GM18505 (cell line): ENCODE measurements at regions not wholly inside any gene's neighbourhood (a gene's known extent, or its start where the extent isn't known, plus 50 kb on each side); places are given as distances from the start of the nearest gene placed in this dataset.
"Not testable (repeated sequence)": the region's sequence is repeated elsewhere in the genome, so short reads cannot be mapped to it uniquely, and the experiment has no call there.

Experiments
- ATAC-seq: cut with Tn5 transposase; IDR thresholded peaks from one replicate; pipeline ENCODE4 v1.9.1; 2021; ENCODE audit not compliant: unreplicated experiment
- POLR2A ChIP-seq: IDR thresholded peaks from 4 replicates; pipeline ENCODE4 v1.6.1; 2011; ENCODE audit warnings: borderline replicate concordance; ENCODE audit not compliant: insufficient read depth, insufficient read length; ENCODE audit errors: extremely low read depth

DNA sequence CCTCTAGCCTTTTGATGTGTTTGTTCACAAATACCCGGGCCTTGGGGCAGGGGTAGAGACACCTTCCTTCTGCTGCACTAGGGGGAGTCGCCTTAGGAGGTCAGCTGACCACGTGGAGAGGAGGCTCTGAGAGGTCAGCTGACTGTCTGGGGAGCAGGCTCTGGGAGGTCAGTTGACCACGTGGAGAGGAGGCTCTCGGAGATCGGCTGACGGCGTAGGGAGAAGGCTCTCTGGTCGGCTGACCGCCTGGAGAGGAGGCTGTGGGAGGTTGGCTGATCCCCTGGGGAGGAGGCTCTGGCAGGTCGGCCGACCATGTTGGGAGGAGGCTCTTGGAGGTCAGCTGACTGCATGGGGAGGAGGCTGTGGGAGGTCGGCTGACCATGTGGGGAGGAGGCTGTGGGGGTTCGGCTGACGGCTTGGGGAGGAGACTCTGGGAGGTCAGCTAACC, 59.6 kb upstream of the LYZL1 start:
- ATAC-seq: no peak
- no peak for TF ChIP-seq POLR2A

DNA sequence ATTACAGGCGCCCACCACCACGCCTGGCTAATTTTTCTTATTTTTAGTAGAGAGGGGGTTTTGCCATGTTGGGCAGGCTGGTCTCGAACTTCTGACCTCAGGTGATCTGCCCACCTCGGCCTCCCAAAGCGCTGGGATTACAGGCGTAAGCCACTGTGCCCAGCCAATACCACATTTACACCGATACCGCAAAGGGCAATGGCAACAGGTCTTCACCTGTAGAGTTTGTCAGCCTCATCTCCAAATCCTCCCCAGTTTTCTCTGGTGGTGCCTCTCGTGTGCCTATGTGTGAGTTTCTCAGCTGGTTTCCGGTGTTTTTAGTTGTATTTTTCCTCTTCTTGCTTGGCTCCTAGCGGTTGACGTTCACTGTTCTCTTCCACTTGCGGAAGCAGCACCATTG, 52.0 kb upstream of the LYZL1 start:
- not testable (repeated sequence) for ATAC-seq

DNA sequence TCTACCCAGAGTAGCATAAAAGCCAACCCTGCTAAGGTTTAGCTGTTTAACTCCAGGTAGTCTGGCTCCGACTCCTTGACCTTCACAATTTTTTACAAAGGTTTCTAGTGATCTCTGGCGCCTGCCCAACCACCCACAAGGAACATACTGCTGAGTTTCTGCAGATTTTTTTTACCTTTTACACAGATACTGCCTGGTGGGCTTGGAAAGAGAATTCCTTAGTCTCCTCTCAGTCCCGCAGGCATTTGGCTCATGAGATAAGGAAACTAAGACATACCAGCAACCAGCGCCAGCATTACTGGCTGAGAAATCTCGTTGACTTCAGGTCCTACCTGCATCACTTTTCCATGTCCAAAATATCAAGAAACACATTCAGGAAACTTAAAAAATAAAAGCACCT, 51.1 kb upstream of the LYZL1 start:
- no peak for TF ChIP-seq POLR2A
- no peak for ATAC-seq

DNA sequence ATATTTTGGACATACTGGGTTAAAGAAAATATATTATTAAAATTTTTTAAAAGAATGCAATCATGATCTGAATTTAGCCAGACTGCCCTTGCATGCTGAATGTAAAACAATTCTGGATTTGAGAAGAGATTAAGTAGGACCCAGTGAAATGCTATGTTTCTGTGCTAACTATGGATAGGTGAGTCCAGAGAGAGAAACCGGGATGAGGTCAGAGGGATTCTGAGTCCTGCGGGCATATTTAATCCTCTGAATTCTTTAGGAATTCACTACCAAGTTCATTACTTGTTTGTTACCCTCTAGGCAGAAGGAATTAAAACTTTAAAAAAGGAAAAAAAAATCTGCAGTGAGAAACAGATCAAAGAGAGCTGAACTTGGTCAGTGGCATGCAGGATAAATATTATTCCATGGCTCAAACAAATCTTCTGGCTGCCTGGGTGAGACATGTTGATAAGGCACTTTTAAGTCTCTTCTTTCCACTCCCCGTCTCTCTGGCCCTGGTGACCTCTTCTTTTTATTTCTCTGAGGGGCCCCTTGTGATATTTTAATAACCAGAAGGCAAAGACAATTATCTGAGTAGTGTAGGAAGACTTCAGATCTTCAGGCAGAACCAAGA, 50.2 kb upstream of the LYZL1 start:
- ATAC-seq: no peak
- no peak for TF ChIP-seq POLR2A
